CD4-positive, alpha-beta T cell (primary cell): ENCODE measurements at regions not wholly inside any gene's neighbourhood (a gene's known extent, or its start where the extent isn't known, plus 50 kb on each side); places are given as distances from the start of the nearest gene placed in this dataset.
"Not testable (repeated sequence)": the region's sequence is repeated elsewhere in the genome, so short reads cannot be mapped to it uniquely, and the experiment has no call there.

Experiments used
- ATAC-seq: fragments of 200-7000 bp; cut with Tn5 transposase; one replicate; pipeline ENCODE4 v1.10.0; 2022; ENCODE audit warnings: mild to moderate bottlenecking; ENCODE audit not compliant: poor library complexity
- CTCF ChIA-PET: fragments of 350-600 bp; sonication (Branson Sonifier 250); formaldehyde crosslinking; loops from one replicate; lab custom pipeline; 2021; ENCODE audit warnings: antibody characterized with exemption, inconsistent platforms; lab: Charles Lee
- POLR2A ChIA-PET: fragments of 350-600 bp; sonication (Branson Sonifier 250); formaldehyde crosslinking; loops from one replicate; lab custom pipeline; 2021; ENCODE audit warnings: antibody characterized with exemption, inconsistent platforms; lab: Charles Lee
- DNase-seq, 14 experiments: peaks; one replicate each; pipeline ENCODE4 v3.0.0-alpha.2; 2013 to 2020; ENCODE audit warnings: mixed read lengths in 2 of 14
- H3K27ac ChIP-seq, 2 donors: one replicate each; pipeline versions ENCODE4 v1.5.1 to v1.7.0; 2013; ENCODE audit warnings: low read length in 2 of 2, low read depth in 1 of 2, mild to moderate bottlenecking in 1 of 2
- H3K27me3 ChIP-seq, 2 experiments: 1 replicate in 1 of 2; 2 replicates in 1 of 2; pipeline versions ENCODE4 v1.6.1 to v1.7.0; 2013; ENCODE audit warnings: low read length in 2 of 2, control low read depth in 1 of 2, mild to moderate bottlenecking in 1 of 2, moderate library complexity in 1 of 2; ENCODE audit not compliant: insufficient read depth in 2 of 2, control insufficient read depth in 1 of 2
- H3K36me3 ChIP-seq: one replicate; pipeline ENCODE4 v1.6.1; 2013; ENCODE audit warnings: low read length, control low read depth; ENCODE audit not compliant: insufficient read depth
- H3K4me1 ChIP-seq: one replicate; pipeline ENCODE4 v1.6.1; 2013; ENCODE audit warnings: low read length, control low read depth; ENCODE audit not compliant: insufficient read depth
- H3K4me3 ChIP-seq: one replicate; pipeline ENCODE4 v1.5.1; 2013; ENCODE audit warnings: mild to moderate bottlenecking, low read length, moderate library complexity
- H3K9me3 ChIP-seq, 2 experiments: 1 replicate in 1 of 2; 2 replicates in 1 of 2; pipeline versions ENCODE4 v1.6.1 to v1.7.0; 2013; ENCODE audit warnings: low read length in 2 of 2, mild to moderate bottlenecking in 2 of 2, control low read depth in 1 of 2, moderate library complexity in 1 of 2; ENCODE audit not compliant: control insufficient read depth in 1 of 2, insufficient read depth in 1 of 2
- H3K27ac Mint-ChIP-seq: one replicate; pipeline ENCODE4 v1.8.0; 2020; ENCODE audit warnings: mixed read lengths
- H3K27me3 Mint-ChIP-seq: one replicate; pipeline ENCODE4 v1.8.0; 2021; ENCODE audit warnings: mixed read lengths
- H3K36me3 Mint-ChIP-seq: one replicate; pipeline ENCODE4 v1.8.0; 2021; ENCODE audit warnings: low read depth, mixed read lengths
- H3K4me1 Mint-ChIP-seq: one replicate; pipeline ENCODE4 v1.8.0; 2021; ENCODE audit warnings: low read depth, mixed read lengths
- H3K4me3 Mint-ChIP-seq: one replicate; pipeline ENCODE4 v1.8.0; 2020; ENCODE audit warnings: mild to moderate bottlenecking, mixed read lengths
- H3K9me3 Mint-ChIP-seq: one replicate; pipeline ENCODE4 v1.8.0; 2020; ENCODE audit warnings: mixed read lengths
- CTCF ChIP-seq: fragments of 200-600 bp; IDR thresholded peaks from one replicate; pipeline ENCODE4 v1.8.0; 2022; ENCODE audit warnings: antibody characterized with exemption, mild to moderate bottlenecking
- intact Hi-C, 2 experiments: fragments of 100-400 bp; cut with DNase I in 1 of 2; cut with micrococcal nuclease in 1 of 2; formaldehyde crosslinking; loops; one replicate each; pipeline versions ENCODE4 v1.15.1 to v1.9.0; 2023 to 2025; cut with DNase I, micrococcal nuclease

DNA sequence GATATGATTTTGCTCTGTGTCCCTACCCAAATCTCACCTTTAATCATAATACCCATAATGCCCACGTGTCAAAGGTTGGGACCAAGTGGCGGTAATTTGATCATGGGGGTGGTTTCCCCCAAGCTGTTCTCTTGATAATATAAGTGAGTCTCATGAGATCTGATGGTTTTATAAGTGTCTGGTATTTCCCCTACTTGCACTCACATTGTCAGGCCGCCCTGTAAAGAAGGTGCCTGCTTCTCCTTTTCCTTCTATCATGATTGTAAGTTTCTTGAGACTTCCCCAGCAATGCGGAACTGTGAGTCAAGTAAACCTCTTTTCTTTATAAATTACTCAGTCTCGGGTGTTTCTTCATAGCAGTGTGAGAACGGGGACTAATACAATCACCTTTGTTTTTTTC lies 279.8 kb downstream of the ARPP21 start:
- ChIA-PET CTCF (no interaction called here), POLR2A (no interaction called here)
- H3K4me1 Mint-ChIP-seq: no peaks in the 10 kb centered on the region
- H3K27me3 ChIP-seq: no peaks in the 10 kb centered on the region
- H3K36me3 Mint-ChIP-seq: no peaks in the 10 kb centered on the region
- no peak overlapping the region for H3K4me3 Mint-ChIP-seq
- ATAC-seq: no peak
- peaks cover 4% of the 10 kb centered on the region for H3K9me3 Mint-ChIP-seq
- H3K27me3 Mint-ChIP-seq: no peaks in the 10 kb centered on the region
- no peak overlapping the region for H3K27ac ChIP-seq
- TF ChIP-seq CTCF: no peak
- DNase-seq: no peak
- intact Hi-C loops: no loop called here
- H3K27ac Mint-ChIP-seq: no peak overlapping the region
- no peaks in the 10 kb centered on the region for H3K4me1 ChIP-seq
- H3K9me3 ChIP-seq: peaks cover 0 to 9% of the 10 kb centered on the region in 2 experiments
- no peaks in the 10 kb centered on the region for H3K36me3 ChIP-seq
- H3K4me3 ChIP-seq: no peak overlapping the region

- peaks cover 4% of the 10 kb centered on the region for H3K9me3 Mint-ChIP-seq
Observed at GRCh38 chr3:35921718-35922117, 282.4 kb downstream of the ARPP21 start.

GRCh38 chr3:35924070-35924469 lies 284.7 kb downstream of the ARPP21 start:
- H3K9me3 Mint-ChIP-seq, H3K4me1 ChIP-seq, H3K27me3 ChIP-seq, H3K27me3 Mint-ChIP-seq, H3K9me3 ChIP-seq, H3K4me3 Mint-ChIP-seq, ATAC-seq, H3K4me3 ChIP-seq, H3K4me1 Mint-ChIP-seq, H3K36me3 ChIP-seq, H3K27ac Mint-ChIP-seq, CTCF ChIA-PET, intact Hi-C loops, H3K36me3 Mint-ChIP-seq, H3K27ac ChIP-seq, POLR2A ChIA-PET: not testable (repeated sequence)
- peak in 1 of 14 experiments; percentile 4 for DNase-seq

More at GRCh38 chr3:35921718-35922117, 282.4 kb downstream of the ARPP21 start:
- H3K27me3 ChIP-seq: no peaks in the 10 kb centered on the region
- ChIA-PET POLR2A (no interaction called here), CTCF (no interaction called here)
- Mint-ChIP-seq H3K4me3 (no peak overlapping the region), H3K4me1 (no peaks in the 10 kb centered on the region), H3K36me3 (no peaks in the 10 kb centered on the region), H3K27ac (no peak overlapping the region), H3K27me3 (no peaks in the 10 kb centered on the region)
- DNase-seq (no peak), ATAC-seq (no peak)
- H3K4me3 ChIP-seq: no peak overlapping the region
- no peak for TF ChIP-seq CTCF
- no peak overlapping the region for H3K27ac ChIP-seq
- H3K9me3 ChIP-seq: peaks cover 0 to 9% of the 10 kb centered on the region in 2 experiments
- no peaks in the 10 kb centered on the region for H3K36me3 ChIP-seq
- H3K4me1 ChIP-seq: no peaks in the 10 kb centered on the region
- intact Hi-C loops: no loop called here

GRCh38 chr3:35927441-35927840 lies 288.1 kb downstream of the ARPP21 start:
- ChIA-PET POLR2A (no interaction called here), CTCF (no interaction called here)
- no peak overlapping the region for H3K27ac ChIP-seq
- H3K4me3 ChIP-seq: no peak overlapping the region
- no peak for TF ChIP-seq CTCF
- ATAC-seq: no peak
- H3K4me1 Mint-ChIP-seq: no peaks in the 10 kb centered on the region
- no peak overlapping the region for H3K4me3 Mint-ChIP-seq
- no peaks in the 10 kb centered on the region for H3K36me3 ChIP-seq
- no peaks in the 10 kb centered on the region for H3K9me3 Mint-ChIP-seq
- H3K9me3 ChIP-seq: no peaks in the 10 kb centered on the region
- no peaks in the 10 kb centered on the region for H3K27me3 Mint-ChIP-seq
- no peak for DNase-seq
- intact Hi-C loops: no loop called here
- H3K27ac Mint-ChIP-seq: no peak overlapping the region
- no peaks in the 10 kb centered on the region for H3K27me3 ChIP-seq
- no peaks in the 10 kb centered on the region for H3K36me3 Mint-ChIP-seq
- H3K4me1 ChIP-seq: no peaks in the 10 kb centered on the region
